GOT3 (cell line): ENCODE measurements at regions not wholly inside any gene's neighbourhood (a gene's known extent, or its start where the extent isn't known, plus 50 kb on each side); places are given as distances from the start of the nearest gene placed in this dataset.
"Not testable (repeated sequence)": the region's sequence is repeated elsewhere in the genome, so short reads cannot be mapped to it uniquely, and the experiment has no call there.

Source experiments
- DNase-seq: peaks from one replicate; lab custom pipeline; 2025; ENCODE audit warnings: mixed read lengths; lab: John Stamatoyannopoulos, UW

GRCh38 chr10:21141946-21142492 is 244.9 kb upstream of the NEBL start:
- no peak for DNase-seq

DNA sequence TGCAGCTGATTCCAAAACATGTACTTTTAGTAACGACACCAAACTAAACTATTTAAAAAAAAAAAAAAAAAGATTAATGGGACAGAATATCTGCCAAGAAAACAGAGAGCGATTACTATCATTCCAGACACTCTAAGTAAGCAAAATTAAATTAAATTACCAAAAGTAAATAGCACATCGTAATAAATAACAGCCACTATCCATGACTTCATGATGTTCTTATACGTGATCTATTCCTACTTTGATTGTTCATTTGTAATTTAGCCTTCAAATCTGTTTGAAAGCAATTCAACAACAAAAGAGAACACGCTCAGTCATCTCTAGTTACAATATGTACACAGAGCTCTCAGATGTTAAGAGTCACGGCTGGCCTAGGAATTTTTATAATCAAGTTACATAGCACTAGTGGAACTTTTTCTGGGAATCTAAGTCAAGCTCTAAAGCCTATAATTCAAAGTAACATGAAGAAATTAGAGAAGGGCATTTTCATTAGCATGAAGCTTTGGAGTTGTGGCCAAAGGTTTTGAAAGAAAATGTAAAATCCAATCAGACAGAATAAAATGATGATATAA is 241.7 kb upstream of the NEBL start:
- DNase-seq = no peak

DNA sequence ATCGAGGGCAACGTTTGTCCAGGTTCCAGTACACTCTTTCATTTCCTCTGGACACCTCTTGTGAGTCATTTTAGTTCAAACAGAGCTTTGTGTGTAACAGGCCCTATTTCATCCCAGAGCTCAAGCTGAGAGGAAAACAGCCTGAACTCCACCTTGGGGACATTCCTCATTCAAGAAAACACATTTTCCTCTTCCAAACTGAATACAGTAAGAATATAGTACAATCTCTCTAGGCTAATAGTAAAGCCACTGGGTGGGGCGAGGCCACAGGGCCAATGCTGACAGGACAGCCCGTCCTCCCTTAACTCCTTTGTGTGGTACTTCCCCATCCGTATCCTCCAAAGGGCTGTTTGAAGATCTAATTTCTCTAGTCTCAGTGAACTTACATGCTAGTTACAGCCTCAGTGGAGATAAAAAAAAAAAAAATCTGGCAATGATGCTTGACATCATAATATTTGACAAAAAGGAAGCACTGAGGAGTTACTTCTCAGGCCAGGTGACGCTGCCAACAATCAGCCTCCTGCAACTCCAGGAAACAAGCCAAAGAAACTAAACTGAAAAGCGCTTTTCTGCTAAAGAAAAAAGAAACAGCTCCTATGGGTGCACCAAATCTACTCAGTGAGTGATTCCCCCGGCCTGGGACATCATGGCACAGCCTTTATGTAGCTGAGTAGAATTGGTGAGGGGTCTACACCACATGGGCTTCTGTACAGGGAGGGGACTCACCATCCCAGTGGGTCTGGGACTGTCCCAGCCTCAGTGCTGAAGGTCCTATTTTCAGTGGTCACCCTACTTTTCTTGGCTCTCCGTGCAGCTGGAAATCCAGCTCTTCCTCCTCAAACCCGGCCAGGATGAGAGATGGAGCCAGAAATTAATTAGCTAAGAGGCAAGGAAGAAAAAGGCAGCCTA is 238.2 kb upstream of the NEBL start:
- DNase-seq = no peak

DNA sequence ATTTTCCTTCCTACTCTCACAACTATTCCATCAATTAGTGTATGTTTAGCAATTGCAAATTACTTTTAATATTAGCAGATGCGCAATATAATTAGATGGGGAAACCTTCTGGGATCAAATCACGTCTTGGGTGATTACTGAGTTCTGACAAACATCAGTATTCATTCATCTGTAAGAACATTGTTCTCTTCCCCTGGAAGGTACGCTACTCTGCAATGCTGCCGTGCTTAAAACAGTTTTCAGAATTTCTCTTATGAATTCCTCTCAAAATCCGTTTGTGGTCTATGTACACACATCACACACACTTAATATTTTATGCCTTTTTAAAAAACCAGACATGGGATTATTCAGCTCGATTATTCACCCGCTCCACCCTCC is 237.5 kb upstream of the NEBL start:
- no peak for DNase-seq

- DNase-seq = no peak
Observed at GRCh38 chr10:21130683-21131442, 233.8 kb upstream of the NEBL start.

DNA sequence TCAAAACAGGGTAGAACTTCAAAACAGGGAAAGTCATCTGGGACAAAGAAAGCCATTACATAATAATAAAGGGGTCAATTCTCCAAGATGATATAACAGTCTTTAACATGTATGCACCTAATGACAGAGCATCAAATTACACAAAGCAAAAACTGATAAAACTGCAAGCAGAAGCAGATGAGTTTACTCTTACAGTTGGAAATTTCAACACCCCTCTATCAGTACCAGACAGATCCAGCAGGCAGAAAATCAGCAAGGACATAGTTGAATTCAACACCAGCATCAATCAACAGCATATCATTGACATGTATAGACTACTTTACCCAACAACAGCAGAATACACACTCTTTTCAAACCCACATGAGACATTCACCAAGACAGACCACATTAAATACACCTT is 233.0 kb upstream of the NEBL start:
- no peak for DNase-seq

GRCh38 chr10:21125471-21126228 is 228.5 kb upstream of the NEBL start:
- DNase-seq = no peak

GRCh38 chr10:21122907-21123306 is 225.8 kb upstream of the NEBL start:
- DNase-seq = no peak

DNA sequence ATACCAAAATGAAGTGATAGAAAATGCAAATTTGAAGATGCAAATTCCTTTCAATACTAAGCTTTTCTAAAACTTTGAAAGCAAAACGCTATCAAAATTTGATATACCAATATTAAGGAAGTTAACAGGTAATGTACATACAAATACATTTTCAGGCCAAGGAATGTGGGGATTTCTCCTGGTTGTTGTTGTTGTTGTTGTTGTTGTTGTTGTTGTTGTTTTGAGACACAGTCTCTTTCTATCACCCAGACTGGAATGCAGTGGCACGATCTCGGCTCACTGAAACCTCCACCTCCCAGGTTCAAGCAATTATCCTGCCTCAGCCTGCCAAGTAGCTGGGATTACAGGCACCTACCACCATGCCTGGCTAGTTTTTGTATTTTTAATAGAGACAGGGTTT is 224.7 kb upstream of the NEBL start:
- DNase-seq = not testable (repeated sequence)

- no peak for DNase-seq
Observed at GRCh38 chr10:21114683-21115082, 217.6 kb upstream of the NEBL start.

- DNase-seq = no peak
Observed at GRCh38 chr10:21110358-21110757, 213.2 kb upstream of the NEBL start.

- DNase-seq = not testable (repeated sequence)
Observed at GRCh38 chr10:21106931-21107330, 209.8 kb upstream of the NEBL start.

DNA sequence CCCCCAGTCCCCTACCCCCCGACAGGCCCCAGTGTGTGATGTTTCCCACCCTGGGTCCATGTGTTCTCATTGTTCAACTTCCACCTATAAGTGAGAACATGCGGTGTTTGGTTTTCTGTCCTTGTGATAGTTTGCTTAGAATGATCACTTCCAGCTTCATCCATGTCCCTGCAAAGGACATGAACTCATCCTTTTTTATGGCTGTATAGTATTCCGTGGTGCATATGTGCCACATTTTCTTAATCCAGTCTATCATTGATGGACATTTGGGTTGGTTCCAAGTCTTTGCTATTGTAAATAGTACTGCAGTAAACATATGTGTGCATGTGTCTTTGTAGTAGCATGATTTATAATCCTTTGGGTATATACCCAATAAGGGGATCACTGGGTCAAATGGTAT is 208.2 kb upstream of the NEBL start:
- DNase-seq = not testable (repeated sequence)

- DNase-seq = no peak
Observed at GRCh38 chr10:21100871-21101514, 203.9 kb upstream of the NEBL start.

GRCh38 chr10:21100190-21100589 is 203.1 kb upstream of the NEBL start:
- DNase-seq = no peak

- DNase-seq = no peak
Observed at GRCh38 chr10:21099291-21100062, 202.4 kb upstream of the NEBL start.

GRCh38 chr10:21097926-21098355 is 200.8 kb upstream of the NEBL start:
- no peak for DNase-seq

DNA sequence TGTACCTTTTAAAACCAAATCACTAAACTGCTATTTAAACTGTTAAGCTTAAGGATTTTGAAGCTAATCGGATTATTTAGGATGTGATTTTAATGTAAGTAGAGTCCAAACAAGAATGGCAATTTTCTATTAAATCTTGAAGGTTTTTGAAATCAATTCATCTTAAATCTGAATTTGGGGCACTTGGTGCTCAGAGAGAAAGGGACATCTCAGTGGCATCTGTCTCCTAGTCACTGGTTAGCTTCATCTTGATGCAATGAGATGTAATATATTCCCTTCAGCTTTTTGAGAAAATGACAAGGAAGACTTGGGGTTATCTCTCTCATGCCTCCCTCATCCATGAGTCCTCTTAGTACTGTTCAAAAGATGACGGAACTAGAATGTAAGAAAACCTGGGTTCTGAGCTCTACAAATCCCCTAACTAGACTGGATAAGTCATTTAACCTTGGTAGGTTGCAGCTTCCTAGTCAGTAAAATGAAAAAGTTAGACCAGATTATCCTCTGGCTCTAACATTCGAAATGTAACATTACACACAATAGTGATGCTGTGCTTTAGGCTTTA is 198.5 kb upstream of the NEBL start:
- no peak for DNase-seq

DNA sequence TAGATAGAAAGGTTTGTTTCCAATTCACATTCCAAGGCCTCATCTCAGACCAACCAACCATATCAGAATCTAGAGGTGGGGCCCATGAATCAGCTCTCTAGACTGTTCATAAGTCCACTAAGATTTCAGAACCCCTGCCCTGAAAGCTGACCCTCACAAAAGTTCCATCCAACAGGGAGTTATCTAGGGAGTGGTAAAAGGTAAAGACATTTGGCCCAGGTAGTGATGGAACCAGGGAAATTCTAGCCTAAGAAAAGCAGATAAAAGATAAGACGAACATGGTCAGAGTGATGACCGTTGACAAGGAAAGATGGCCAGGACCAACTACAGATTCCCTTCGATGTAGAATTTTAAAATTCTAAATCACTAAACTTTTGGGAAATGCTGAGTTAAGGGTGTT is 198.0 kb upstream of the NEBL start:
- DNase-seq = no peak
